Psoas muscle (tissue), 7 donors: ENCODE measurements at regions not wholly inside any gene's neighbourhood (a gene's known extent, or its start where the extent isn't known, plus 50 kb on each side); places are given as distances from the start of the nearest gene placed in this dataset.

Experiments
- ATAC-seq, 4 donors: fragments of 200-7000 bp; cut with Tn5 transposase; one replicate each; pipeline ENCODE4 v1.9.1; 2020; ENCODE audit warnings: moderate library complexity in 3 of 4, mild to moderate bottlenecking in 2 of 4
- DNase-seq, 2 donors: peaks; one replicate each; pipeline ENCODE4 v3.0.0-alpha.2; 2020
- H3K27ac ChIP-seq: fragments of 200-600 bp; one replicate; pipeline ENCODE4 v1.8.0; 2022
- H3K27me3 ChIP-seq, 3 donors: fragments of 200-600 bp in 1 of 3; one replicate each; pipeline versions ENCODE4 v1.6.1 to v1.8.0; 2013 to 2022; ENCODE audit warnings: low read length in 2 of 3, mild to moderate bottlenecking in 2 of 3, moderate library complexity in 1 of 3; ENCODE audit not compliant: insufficient read depth in 3 of 3
- H3K36me3 ChIP-seq, 2 donors: fragments of 200-600 bp in 1 of 2; one replicate each; pipeline versions ENCODE4 v1.6.1 to v1.8.0; 2013 to 2022; ENCODE audit warnings: low read depth in 1 of 2, mild to moderate bottlenecking in 1 of 2, moderate library complexity in 1 of 2; ENCODE audit not compliant: insufficient read depth in 1 of 2
- H3K4me1 ChIP-seq: fragments of 200-600 bp; one replicate; pipeline ENCODE4 v1.8.0; 2022
- H3K4me3 ChIP-seq: fragments of 200-600 bp; one replicate; pipeline ENCODE4 v1.8.0; 2022; ENCODE audit warnings: mild to moderate bottlenecking
- H3K9me3 ChIP-seq: fragments of 200-600 bp; one replicate; pipeline ENCODE4 v1.8.0; 2022
- WGBS, 3 donors: extraction: QIAGEN DNeasy Blood & Tissue Kit; methylation state at CpG; one replicate each; pipeline versions ENCODE4 v1.1.6 to v1.1.7; 2013; 5-methylcytosine and 5-hydroxymethylcytosine counted together
- intact Hi-C, 2 donors: fragments of 100-400 bp; cut with DNase I; formaldehyde crosslinking; loops; one replicate each; pipeline versions ENCODE4 v1.11.0 to v1.14.2; 2022
- TF ChIP-seq, protein P1 (sequence below): fragments of 200-600 bp; IDR thresholded peaks from one replicate; pipeline ENCODE4 v1.8.0; 2022; ENCODE audit warnings: antibody characterized with exemption
- donor health status: healthy with polysubstance abuse.
- donor health status: DM: no; HTN: no; CAD: no; lungs with moderate emphysema.
- donor health status: Bipolar disorder and iron deficiency.
- donor health status: healthy.
- donor health status: DM: yes; HTN: yes; CAD: no.
- donor health status: DM: no; HTN: no; CAD: no.
- donor health status: DM: yes; HTN: yes; CAD: no.

DNA sequence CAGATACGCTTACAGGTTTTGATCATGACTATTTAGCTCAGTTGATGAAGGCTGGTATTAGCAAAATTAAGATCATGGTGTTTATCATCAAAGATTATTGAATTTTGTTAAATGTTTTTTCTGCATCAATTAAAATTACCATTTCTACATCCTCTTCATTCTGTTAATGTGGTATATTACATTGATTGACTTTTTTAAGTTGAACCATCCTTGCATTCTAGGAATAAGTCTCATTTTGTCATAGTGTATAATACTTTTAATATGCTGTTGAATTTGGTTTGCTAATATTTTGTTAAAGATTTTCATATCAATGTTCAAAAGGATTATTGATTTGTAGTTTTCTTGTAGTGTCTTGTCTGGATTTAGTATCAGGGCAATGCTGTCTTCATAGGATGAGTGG lies 142.4 kb downstream of the LYPLAL1 start:
- WGBS, 3 donors, result 48 to 100% (median 100%) methylated on average over 1 of the region's 1 CpG
- intact Hi-C loops, result no loop called here
- Histone ChIP-seq H3K4me3 (no peak overlapping the region), H3K4me1 (no peaks in the 10 kb centered on the region), H3K27me3 (no peaks in the 10 kb centered on the region), H3K36me3 (no peaks in the 10 kb centered on the region), H3K27ac (no peak overlapping the region), H3K9me3 (no peaks in the 10 kb centered on the region)
- TF ChIP-seq, protein P1, sequence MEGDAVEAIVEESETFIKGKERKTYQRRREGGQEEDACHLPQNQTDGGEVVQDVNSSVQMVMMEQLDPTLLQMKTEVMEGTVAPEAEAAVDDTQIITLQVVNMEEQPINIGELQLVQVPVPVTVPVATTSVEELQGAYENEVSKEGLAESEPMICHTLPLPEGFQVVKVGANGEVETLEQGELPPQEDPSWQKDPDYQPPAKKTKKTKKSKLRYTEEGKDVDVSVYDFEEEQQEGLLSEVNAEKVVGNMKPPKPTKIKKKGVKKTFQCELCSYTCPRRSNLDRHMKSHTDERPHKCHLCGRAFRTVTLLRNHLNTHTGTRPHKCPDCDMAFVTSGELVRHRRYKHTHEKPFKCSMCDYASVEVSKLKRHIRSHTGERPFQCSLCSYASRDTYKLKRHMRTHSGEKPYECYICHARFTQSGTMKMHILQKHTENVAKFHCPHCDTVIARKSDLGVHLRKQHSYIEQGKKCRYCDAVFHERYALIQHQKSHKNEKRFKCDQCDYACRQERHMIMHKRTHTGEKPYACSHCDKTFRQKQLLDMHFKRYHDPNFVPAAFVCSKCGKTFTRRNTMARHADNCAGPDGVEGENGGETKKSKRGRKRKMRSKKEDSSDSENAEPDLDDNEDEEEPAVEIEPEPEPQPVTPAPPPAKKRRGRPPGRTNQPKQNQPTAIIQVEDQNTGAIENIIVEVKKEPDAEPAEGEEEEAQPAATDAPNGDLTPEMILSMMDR, result no peak
- ATAC-seq, result no peak
- DNase-seq, result no peak

DNA sequence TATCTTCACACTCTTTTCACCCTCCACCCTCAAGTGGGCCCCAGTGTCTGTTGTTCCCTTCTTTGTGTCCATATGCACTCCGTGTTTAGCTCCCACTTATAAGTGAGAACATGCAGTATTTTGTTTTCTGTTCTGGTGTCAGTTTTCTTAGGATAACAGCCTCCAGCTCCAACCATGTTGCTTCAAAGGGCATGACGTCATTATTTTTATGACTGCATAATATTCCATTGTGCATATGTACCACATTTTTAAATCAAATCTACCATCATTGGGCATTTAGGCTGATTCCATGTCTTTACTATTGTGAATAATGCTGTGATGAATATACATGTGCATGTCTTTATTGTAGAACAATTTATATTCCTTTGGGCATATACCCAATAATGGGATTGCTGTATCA lies 140.3 kb downstream of the LYPLAL1 start:
- intact Hi-C loops, result no loop called here
- no peaks in the 10 kb centered on the region for H3K9me3 ChIP-seq
- TF ChIP-seq, protein P1, result no peak
- no peaks in the 10 kb centered on the region for H3K4me1 ChIP-seq
- 93 to 97% (median 97%) methylated on average over 2 of the region's 2 CpGs for WGBS, 3 donors
- no peak overlapping the region for H3K4me3 ChIP-seq
- H3K27me3 ChIP-seq, result no peaks in the 10 kb centered on the region
- H3K36me3 ChIP-seq, result no peaks in the 10 kb centered on the region
- ATAC-seq (no peak), DNase-seq (no peak)
- no peak overlapping the region for H3K27ac ChIP-seq

DNA sequence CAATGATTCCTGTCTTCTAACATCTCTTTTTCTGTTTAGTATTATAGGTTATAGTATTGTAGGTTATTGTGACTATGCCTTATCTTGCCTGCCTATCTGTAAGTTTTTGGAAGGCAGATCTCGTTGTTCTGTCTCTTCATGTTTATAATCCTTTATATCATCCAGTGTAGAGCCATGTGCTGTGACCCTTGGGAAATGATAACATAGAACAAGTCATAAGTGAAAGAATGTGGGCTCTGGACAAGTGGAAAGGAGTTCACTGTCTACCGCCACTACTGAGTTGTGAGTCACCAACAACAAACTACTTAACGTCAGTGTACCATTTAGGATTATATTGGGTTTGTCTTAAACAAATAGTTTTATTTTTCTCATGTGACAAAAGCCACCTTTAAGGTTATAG lies 139.3 kb downstream of the LYPLAL1 start:
- no peaks in the 10 kb centered on the region for H3K9me3 ChIP-seq
- intact Hi-C loops, result no loop called here
- no peak overlapping the region for H3K27ac ChIP-seq
- no peak for ATAC-seq
- TF ChIP-seq, protein P1, result no peak
- no peak for DNase-seq
- WGBS, 3 donors, result 80 to 88% (median 84%) methylated on average over 3 of the region's 3 CpGs
- no peak overlapping the region for H3K4me3 ChIP-seq
- H3K36me3 ChIP-seq, result no peaks in the 10 kb centered on the region
- no peaks in the 10 kb centered on the region for H3K27me3 ChIP-seq
- H3K4me1 ChIP-seq, result no peaks in the 10 kb centered on the region

DNA sequence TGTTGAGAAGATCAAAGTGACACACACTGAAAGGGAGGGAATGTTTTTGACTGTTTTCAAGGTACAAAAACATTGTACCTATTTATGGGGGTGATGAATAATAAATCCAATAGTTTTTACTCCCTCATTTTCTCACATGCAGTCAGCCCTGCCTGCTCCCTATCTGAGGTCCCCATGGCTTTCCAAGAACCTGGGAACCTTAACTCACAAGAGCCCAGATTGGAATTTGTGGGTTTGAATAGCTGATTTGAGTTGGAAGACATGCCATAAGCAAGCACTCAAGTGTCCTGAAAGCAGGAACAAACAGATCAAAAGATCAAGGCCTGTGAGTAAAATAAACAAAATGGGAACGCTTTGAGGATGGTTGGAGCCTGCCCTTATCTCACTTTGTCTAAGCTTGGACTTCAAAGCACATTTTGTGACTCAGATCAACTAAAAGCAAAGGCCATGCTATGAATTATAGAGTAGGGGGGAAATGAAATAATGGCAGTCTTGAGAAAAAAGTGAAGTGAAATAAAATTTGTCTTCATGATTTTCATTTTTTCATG lies 136.6 kb downstream of the LYPLAL1 start:
- TF ChIP-seq, protein P1, result no peak
- H3K36me3 ChIP-seq, result no peaks in the 10 kb centered on the region
- DNase-seq, result no peak
- H3K27ac ChIP-seq, result no peak overlapping the region
- peaks cover 3% of the 10 kb centered on the region for H3K9me3 ChIP-seq
- no peak for ATAC-seq
- 31 to 49% (median 45%) methylated on average over 1 of the region's 1 CpG for WGBS, 3 donors
- H3K27me3 ChIP-seq, result no peaks in the 10 kb centered on the region
- intact Hi-C loops, result no loop called here
- H3K4me3 ChIP-seq, result no peak overlapping the region
- no peaks in the 10 kb centered on the region for H3K4me1 ChIP-seq

DNA sequence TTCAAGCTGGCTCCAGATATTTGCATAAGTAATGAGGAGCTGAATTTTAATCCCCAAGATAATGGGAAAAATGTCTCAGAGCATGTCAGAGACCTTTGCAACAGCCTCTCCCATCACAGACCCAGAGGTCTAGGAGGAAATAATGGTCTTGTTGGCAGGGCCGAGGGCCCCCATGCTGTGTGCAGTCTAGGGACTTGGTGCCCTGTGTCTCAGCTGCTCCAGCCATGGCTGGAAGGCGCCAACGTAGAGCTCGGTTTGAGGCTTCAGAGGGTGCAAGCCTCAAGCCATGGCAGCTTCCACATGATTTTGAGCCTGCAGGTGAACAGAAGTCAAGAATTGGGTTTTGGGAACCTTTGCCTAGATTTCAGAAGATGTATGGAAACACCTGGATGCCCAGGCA lies 134.7 kb downstream of the LYPLAL1 start:
- WGBS, 3 donors, result 96 to 99% (median 97%) methylated on average over 4 of the region's 4 CpGs
- Histone ChIP-seq H3K27ac (no peak overlapping the region), H3K36me3 (no peaks in the 10 kb centered on the region), H3K4me3 (no peak overlapping the region), H3K9me3 (peaks cover 3% of the 10 kb centered on the region), H3K4me1 (peaks cover 8% of the 10 kb centered on the region), H3K27me3 (no peaks in the 10 kb centered on the region)
- DNase-seq (no peak), ATAC-seq (no peak)
- intact Hi-C loops, result no loop called here
- TF ChIP-seq, protein P1, result no peak
